A549 (cell line): ENCODE measurements at regions not wholly inside any gene's neighbourhood (a gene's known extent, or its start where the extent isn't known, plus 50 kb on each side); places are given as distances from the start of the nearest gene placed in this dataset.

Experiments
- ATAC-seq, 2 experiments: fragments of 200-7000 bp in 1 of 2; fragments of >200 bp in 1 of 2; cut with Nextera tagmentation in 1 of 2; cut with Tn5 transposase in 1 of 2; 3 replicates each; pipeline versions ENCODE4 v1.8.0 to v1.9.1; 2018 to 2020; ENCODE audit warnings: mild to moderate bottlenecking in 1 of 2, moderate library complexity in 1 of 2
- CTCF ChIA-PET: fragments of 300-600 bp; sonication (Branson Sonifier 250); formaldehyde crosslinking; extraction: SDS; loops from one replicate; lab custom pipeline; 2021; ENCODE audit warnings: antibody characterized with exemption, inconsistent platforms; lab: Yijun Ruan, JAX
- POLR2A ChIA-PET: fragments of 350-600 bp; formaldehyde crosslinking; extraction: SDS; loops from one replicate; lab custom pipeline; 2021; ENCODE audit warnings: antibody characterized with exemption, inconsistent platforms; lab: Yijun Ruan, JAX
- DNase-seq, 2 experiments: peaks; one replicate each; pipeline versions ENCODE4 v3.0.0 to v3.0.0-alpha.2; 2011 to 2016; ENCODE audit warnings: low read depth in 1 of 2, low spot score in 1 of 2
- FAIRE-seq: peaks from 2 replicates; lab custom pipeline; 2011; peaks lifted over from hg19 to GRCh38; lab: Jason Lieb, UNC
- H3K27ac ChIP-seq, 2 experiments: fragments of >200 bp; sonication (Bioruptor Twin); formaldehyde crosslinking; 3 replicates each; pipeline ENCODE4 v1.5.1; 2016 to 2017
- H3K4me1 ChIP-seq: fragments of >200 bp; sonication (Bioruptor Twin); formaldehyde crosslinking; 3 replicates; pipeline ENCODE4 v1.6.1; 2016
- H3K4me2 ChIP-seq: fragments of >200 bp; sonication (Bioruptor Twin); formaldehyde crosslinking; 3 replicates; pipeline ENCODE4 v1.6.1; 2016
- H3K4me3 ChIP-seq: fragments of >200 bp; sonication (Bioruptor Twin); formaldehyde crosslinking; 3 replicates; pipeline ENCODE4 v1.5.1; 2016
- H3K9me3 ChIP-seq: fragments of >200 bp; sonication (Bioruptor Twin); formaldehyde crosslinking; 3 replicates; pipeline ENCODE4 v1.6.1; 2016
- BHLHE40 ChIP-seq: IDR thresholded peaks from 2 replicates; pipeline ENCODE4 v1.6.1; 2012; ENCODE audit warnings: low read depth, low read length, inconsistent platforms
- CBX2 ChIP-seq: fragments of 200-600 bp; sonication (generic); IDR thresholded peaks from 2 replicates; pipeline ENCODE4 v1.6.1; 2016; ENCODE audit warnings: low read depth, mild to moderate bottlenecking, borderline replicate concordance
- CBX8 ChIP-seq: fragments of 200-600 bp; sonication (generic); IDR thresholded peaks from 2 replicates; pipeline ENCODE4 v1.6.1; 2016
- CHD2 ChIP-seq: fragments of 150-350 bp; IDR thresholded peaks from 2 replicates; pipeline ENCODE4 v1.6.1; 2014; ENCODE audit warnings: low read length; ENCODE audit not compliant: partially characterized antibody
- FOSB ChIP-seq: fragments of 250-450 bp; sonication (Bioruptor Pico); IDR thresholded peaks from 2 replicates; pipeline ENCODE4 v1.5.0; 2020; ENCODE audit warnings: mild to moderate bottlenecking, moderate library complexity
- HDAC2 ChIP-seq: fragments of 200-600 bp; sonication (generic); IDR thresholded peaks from 2 replicates; pipeline ENCODE4 v1.6.1; 2016
- HEYL ChIP-seq: fragments of 250-450 bp; sonication (Bioruptor Pico); IDR thresholded peaks from 2 replicates; pipeline ENCODE4 v1.8.0; 2021; ENCODE audit warnings: mild to moderate bottlenecking, moderate library complexity
- HOXB13 ChIP-seq: fragments of 250-450 bp; sonication (Bioruptor Pico); IDR thresholded peaks from 2 replicates; pipeline ENCODE4 v1.5.0; 2020; ENCODE audit warnings: low read depth, mild to moderate bottlenecking, moderate library complexity
- HOXB5 ChIP-seq: fragments of 250-450 bp; sonication (Bioruptor Pico); IDR thresholded peaks from 2 replicates; pipeline ENCODE4 v1.5.0; 2020; ENCODE audit warnings: mild to moderate bottlenecking, moderate library complexity
- JUN ChIP-seq, 2 experiments: fragments of >200 bp; sonication (Bioruptor Twin); formaldehyde crosslinking; IDR thresholded peaks; 2 replicates in 1 of 2; 3 replicates in 1 of 2; pipeline ENCODE4 v1.6.1; 2016 to 2017
- JUNB ChIP-seq: fragments of >200 bp; sonication (Bioruptor Twin); formaldehyde crosslinking; IDR thresholded peaks from 2 replicates; pipeline ENCODE4 v1.6.1; 2016
- KDM1A ChIP-seq: fragments of 200-600 bp; sonication (generic); IDR thresholded peaks from 2 replicates; pipeline ENCODE4 v1.6.1; 2016; ENCODE audit warnings: low read depth, mild to moderate bottlenecking
- KDM5A ChIP-seq: fragments of 200-600 bp; sonication (generic); IDR thresholded peaks from 2 replicates; pipeline ENCODE4 v1.6.1; 2016; ENCODE audit warnings: antibody characterized with exemption, mild to moderate bottlenecking
- MAZ ChIP-seq: fragments of 150-350 bp; IDR thresholded peaks from 2 replicates; pipeline ENCODE4 v1.6.1; 2014; ENCODE audit warnings: antibody characterized with exemption, low read depth, low read length, borderline replicate concordance
- MYC ChIP-seq: IDR thresholded peaks from 2 replicates; pipeline ENCODE4 v1.6.1; 2012; ENCODE audit warnings: mild to moderate bottlenecking, inconsistent platforms, low read length, improper control_type of control experiment, borderline replicate concordance
- NFE2L2 ChIP-seq: fragments of 150-350 bp; conservative IDR thresholded peaks from 2 replicates; pipeline ENCODE4 v1.6.1; 2014; ENCODE audit warnings: low read length
- PHF8 ChIP-seq: fragments of 200-600 bp; sonication (generic); IDR thresholded peaks from 2 replicates; pipeline ENCODE4 v1.6.1; 2016; ENCODE audit warnings: low read depth, mild to moderate bottlenecking, antibody characterized with exemption, moderate library complexity, borderline replicate concordance
- POLR2A ChIP-seq: IDR thresholded peaks from 2 replicates; pipeline ENCODE4 v1.6.1; 2012; ENCODE audit warnings: mild to moderate bottlenecking, low read length
- POLR2AphosphoS2 ChIP-seq: conservative IDR thresholded peaks from 2 replicates; pipeline ENCODE4 v1.6.1; 2012; ENCODE audit warnings: low read length, improper control_type of control experiment, inconsistent platforms
- RAD21 ChIP-seq, 2 experiments: fragments of >200 bp in 1 of 2; sonication (Bioruptor Twin) in 1 of 2; formaldehyde crosslinking in 1 of 2; IDR thresholded peaks in 1 of 2; conservative IDR thresholded peaks in 1 of 2; 2 replicates in 1 of 2; 3 replicates in 1 of 2; pipeline ENCODE4 v1.6.1; 2012 to 2018; ENCODE audit warnings: inconsistent platforms in 1 of 2
- SREBF2 ChIP-seq: fragments of 450-650 bp; IDR thresholded peaks from 2 replicates; pipeline ENCODE4 v1.6.1; 2014; ENCODE audit warnings: mild to moderate bottlenecking, moderate library complexity
- TFCP2L1 ChIP-seq: fragments of 250-450 bp; sonication (Bioruptor Pico); IDR thresholded peaks from 2 replicates; pipeline ENCODE4 v1.5.0; 2021; ENCODE audit warnings: mild to moderate bottlenecking
- ZNF302 ChIP-seq: fragments of 250-450 bp; sonication (Bioruptor Pico); IDR thresholded peaks from 2 replicates; pipeline ENCODE4 v1.9.0; 2021; ENCODE audit warnings: inconsistent platforms, mild to moderate bottlenecking, moderate library complexity
- ZSCAN20 ChIP-seq: fragments of 250-450 bp; sonication (Bioruptor Pico); IDR thresholded peaks from 2 replicates; pipeline ENCODE4 v1.8.0; 2022; ENCODE audit warnings: mild to moderate bottlenecking, moderate library complexity
- WGBS: methylation state at CpG from one replicate; pipeline ENCODE4 v1.1.6; 2017; ENCODE audit errors: missing lambda C conversion rate; 5-methylcytosine and 5-hydroxymethylcytosine counted together
- TF ChIP-seq, protein P1 (sequence below): IDR thresholded peaks from 2 replicates; pipeline ENCODE4 v1.6.1; 2012
- TF ChIP-seq, protein P2 (sequence below): IDR thresholded peaks from 2 replicates; pipeline ENCODE4 v1.6.1; 2012; ENCODE audit warnings: low read depth, borderline replicate concordance
- TF ChIP-seq, protein P3 (sequence below): fragments of 450-650 bp; IDR thresholded peaks from 2 replicates; pipeline ENCODE4 v1.6.1; 2014; ENCODE audit warnings: antibody characterized with exemption
- TF ChIP-seq, protein P4 (sequence below): fragments of 250-450 bp; sonication (Bioruptor Pico); IDR thresholded peaks from 2 replicates; pipeline ENCODE4 v1.5.0; 2020; ENCODE audit warnings: low read depth, mild to moderate bottlenecking, moderate library complexity
- TF ChIP-seq, protein P5 (sequence below): IDR thresholded peaks from 2 replicates; pipeline ENCODE4 v1.6.1; 2012

DNA sequence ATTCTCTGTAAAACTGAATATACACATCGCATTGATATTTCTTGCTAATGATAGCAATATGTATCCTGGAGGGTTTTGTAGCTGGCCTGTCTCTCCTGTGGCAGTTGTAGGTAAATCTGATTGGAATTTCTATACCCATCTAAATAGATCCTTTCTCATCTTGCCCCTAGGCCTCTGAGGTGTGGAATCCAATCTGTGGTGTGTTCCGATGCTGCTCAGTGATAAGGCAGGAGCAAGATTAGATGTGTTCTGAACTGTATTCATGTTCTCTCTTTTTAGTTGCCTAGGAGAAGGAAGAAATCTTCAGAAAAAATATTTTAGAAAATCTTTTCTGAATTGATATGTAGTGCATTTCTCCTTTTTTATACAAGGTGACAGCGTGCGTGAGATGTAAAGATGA is 507.5 kb downstream of the NR2F1-AS1 start (continued):
- TF ChIP-seq, protein P1, sequence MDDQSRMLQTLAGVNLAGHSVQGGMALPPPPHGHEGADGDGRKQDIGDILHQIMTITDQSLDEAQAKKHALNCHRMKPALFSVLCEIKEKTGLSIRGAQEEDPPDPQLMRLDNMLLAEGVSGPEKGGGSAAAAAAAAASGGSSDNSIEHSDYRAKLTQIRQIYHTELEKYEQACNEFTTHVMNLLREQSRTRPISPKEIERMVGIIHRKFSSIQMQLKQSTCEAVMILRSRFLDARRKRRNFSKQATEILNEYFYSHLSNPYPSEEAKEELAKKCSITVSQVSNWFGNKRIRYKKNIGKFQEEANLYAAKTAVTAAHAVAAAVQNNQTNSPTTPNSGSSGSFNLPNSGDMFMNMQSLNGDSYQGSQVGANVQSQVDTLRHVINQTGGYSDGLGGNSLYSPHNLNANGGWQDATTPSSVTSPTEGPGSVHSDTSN: no peak
- TF ChIP-seq CBX8: no peak
- no peak for TF ChIP-seq CHD2
- no peak for TF ChIP-seq KDM1A
- no peak for TF ChIP-seq NFE2L2
- TF ChIP-seq HEYL (CRISPR knock-in tag): no peak
- no peak for TF ChIP-seq HOXB13 (CRISPR knock-in tag)
- no peak for TF ChIP-seq TFCP2L1 (CRISPR knock-in tag)
- TF ChIP-seq SREBF2: no peak
- TF ChIP-seq MAZ: no peak
- TF ChIP-seq, all 56 proteins: peak for 0

DNA sequence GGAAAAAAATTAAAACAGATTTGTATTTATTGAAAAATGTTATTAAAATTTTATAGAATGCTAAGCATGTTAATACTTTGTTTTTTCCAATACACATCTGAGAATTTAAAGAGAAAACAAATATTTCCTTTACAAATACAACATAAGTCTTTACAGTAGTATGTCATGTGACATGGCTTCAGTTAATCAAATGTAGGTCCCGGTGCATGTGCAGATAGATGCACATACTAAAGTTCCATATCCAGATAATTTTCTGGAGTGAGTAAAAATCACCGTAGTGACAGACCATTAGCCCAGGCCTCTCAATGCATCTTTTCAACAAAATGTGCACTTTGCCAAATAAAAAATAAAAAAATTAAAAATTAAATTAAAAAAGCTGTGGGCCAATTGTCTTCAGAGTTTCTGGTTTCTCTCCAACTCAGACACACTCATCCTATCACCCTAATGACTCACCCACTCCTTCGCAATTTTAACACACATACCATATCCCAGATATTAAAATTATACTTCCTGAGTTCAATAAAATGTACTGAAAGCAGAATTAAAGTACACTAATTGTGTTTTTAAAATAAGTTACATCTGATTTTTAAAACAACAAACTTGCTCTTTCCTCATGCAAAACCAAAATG is 508.1 kb downstream of the NR2F1-AS1 start:
- 82% methylated on average over 3 of the region's 3 CpGs for WGBS
- POLR2A ChIA-PET: no interaction called here

DNA sequence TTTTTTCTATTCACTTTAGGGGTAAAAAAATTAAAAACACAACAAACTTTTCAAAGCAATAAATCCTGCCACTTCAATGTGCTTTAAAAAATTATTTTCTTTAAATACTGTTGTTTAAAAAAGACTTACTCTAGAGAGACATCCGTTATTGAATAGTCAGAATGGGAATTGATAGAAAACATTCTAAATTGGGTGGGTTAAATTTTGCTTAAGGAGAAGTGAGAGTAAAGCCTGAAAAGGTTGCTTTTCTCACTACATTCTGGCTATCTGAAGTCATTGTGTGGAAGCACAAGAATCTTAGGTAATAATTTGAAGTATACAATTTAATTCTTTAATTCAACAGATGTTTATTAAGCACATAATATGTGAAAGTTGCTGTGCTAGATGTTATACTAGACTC is 509.3 kb downstream of the NR2F1-AS1 start:
- no peak overlapping the region for H3K4me3 ChIP-seq
- ATAC-seq (no peak), DNase-seq (no peak), FAIRE-seq (no peak)
- CTCF ChIA-PET: no interaction called here
- H3K4me2 ChIP-seq: no peak overlapping the region
- H3K27ac ChIP-seq: no peak overlapping the region
- no peaks in the 10 kb centered on the region for H3K9me3 ChIP-seq
- POLR2A ChIA-PET: no interaction called here
- 84% methylated on average over 1 of the region's 1 CpG for WGBS
- H3K4me1 ChIP-seq: 0 out of 3 replicates have a peak, but pooled peaks cover 5% of the 10 kb centered on the region
- TF ChIP-seq KDM5A: no peak
- TF ChIP-seq BHLHE40: no peak
- TF ChIP-seq POLR2AphosphoS2: no peak
- no peak for TF ChIP-seq CBX8
- TF ChIP-seq, protein P2, sequence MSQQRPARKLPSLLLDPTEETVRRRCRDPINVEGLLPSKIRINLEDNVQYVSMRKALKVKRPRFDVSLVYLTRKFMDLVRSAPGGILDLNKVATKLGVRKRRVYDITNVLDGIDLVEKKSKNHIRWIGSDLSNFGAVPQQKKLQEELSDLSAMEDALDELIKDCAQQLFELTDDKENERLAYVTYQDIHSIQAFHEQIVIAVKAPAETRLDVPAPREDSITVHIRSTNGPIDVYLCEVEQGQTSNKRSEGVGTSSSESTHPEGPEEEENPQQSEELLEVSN: no peak
- no peak for TF ChIP-seq HDAC2
- TF ChIP-seq ZNF302 (CRISPR knock-in tag): no peak
- no peak for TF ChIP-seq KDM1A

More for the DNA sequence above, 508.1 kb downstream of the NR2F1-AS1 start:
- Histone ChIP-seq H3K4me2 (no peak overlapping the region), H3K9me3 (no peaks in the 10 kb centered on the region), H3K27ac (peak overlapping the region in 1 of 2 experiments; percentile 51; a peak in 2 of 6 replicates), H3K4me1 (peaks cover 12% of the 10 kb centered on the region), H3K4me3 (no peak overlapping the region)
- CTCF ChIA-PET: no interaction called here
- TF ChIP-seq, protein P3, sequence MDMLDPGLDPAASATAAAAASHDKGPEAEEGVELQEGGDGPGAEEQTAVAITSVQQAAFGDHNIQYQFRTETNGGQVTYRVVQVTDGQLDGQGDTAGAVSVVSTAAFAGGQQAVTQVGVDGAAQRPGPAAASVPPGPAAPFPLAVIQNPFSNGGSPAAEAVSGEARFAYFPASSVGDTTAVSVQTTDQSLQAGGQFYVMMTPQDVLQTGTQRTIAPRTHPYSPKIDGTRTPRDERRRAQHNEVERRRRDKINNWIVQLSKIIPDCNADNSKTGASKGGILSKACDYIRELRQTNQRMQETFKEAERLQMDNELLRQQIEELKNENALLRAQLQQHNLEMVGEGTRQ: no peak
- TF ChIP-seq MYC: no peak
- TF ChIP-seq TFCP2L1 (CRISPR knock-in tag): no peak
- ATAC-seq (no peak), DNase-seq (no peak), FAIRE-seq (no peak)

DNA sequence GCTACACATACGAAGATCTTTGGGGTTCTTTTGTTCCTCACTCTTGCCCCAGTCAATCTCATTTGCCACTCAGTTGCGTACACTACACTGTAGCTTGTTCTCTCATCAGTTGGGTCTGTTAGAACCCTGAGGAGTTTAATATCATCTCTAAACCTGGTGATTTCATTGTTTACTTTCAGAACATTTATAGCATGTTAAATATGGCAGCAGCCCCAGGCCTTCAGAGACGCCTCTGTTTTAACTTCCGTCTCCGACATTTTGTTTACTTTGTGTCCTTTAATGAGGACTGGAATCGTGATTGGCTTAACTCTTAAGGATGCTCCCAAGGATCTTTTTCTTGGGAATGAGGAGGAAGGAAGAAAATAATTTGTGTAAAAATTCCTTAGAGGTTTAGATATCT is 510.1 kb downstream of the NR2F1-AS1 start:
- Histone ChIP-seq H3K4me2 (no peak overlapping the region), H3K9me3 (no peaks in the 10 kb centered on the region), H3K27ac (no peak overlapping the region), H3K4me3 (no peak overlapping the region), H3K4me1 (0 out of 3 replicates have a peak, but pooled peaks cover 5% of the 10 kb centered on the region)
- 89% methylated on average over 6 of the region's 6 CpGs for WGBS
- no peak for DNase-seq
- ChIA-PET CTCF (no interaction called here), POLR2A (no interaction called here)
- FAIRE-seq: no peak
- ATAC-seq: no peak
- TF ChIP-seq FOSB (CRISPR knock-in tag) (no peak), PHF8 (no peak), HOXB5 (CRISPR knock-in tag) (no peak), NFE2L2 (no peak), RAD21 (conservative IDR thresholded peaks at IDR 0.05 in 1 of 2, IDR thresholded peaks at IDR 0.05 in 1 of 2) (no peak), ZSCAN20 (CRISPR knock-in tag) (no peak), CBX2 (no peak), TFCP2L1 (CRISPR knock-in tag) (no peak), HEYL (CRISPR knock-in tag) (no peak), JUN (IDR thresholded peaks at IDR 0.05) (no peak), JUNB (no peak), POLR2A (no peak)
- TF ChIP-seq, protein P4, sequence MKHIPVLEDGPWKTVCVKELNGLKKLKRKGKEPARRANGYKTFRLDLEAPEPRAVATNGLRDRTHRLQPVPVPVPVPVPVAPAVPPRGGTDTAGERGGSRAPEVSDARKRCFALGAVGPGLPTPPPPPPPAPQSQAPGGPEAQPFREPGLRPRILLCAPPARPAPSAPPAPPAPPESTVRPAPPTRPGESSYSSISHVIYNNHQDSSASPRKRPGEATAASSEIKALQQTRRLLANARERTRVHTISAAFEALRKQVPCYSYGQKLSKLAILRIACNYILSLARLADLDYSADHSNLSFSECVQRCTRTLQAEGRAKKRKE: no peak
- TF ChIP-seq, protein P5, sequence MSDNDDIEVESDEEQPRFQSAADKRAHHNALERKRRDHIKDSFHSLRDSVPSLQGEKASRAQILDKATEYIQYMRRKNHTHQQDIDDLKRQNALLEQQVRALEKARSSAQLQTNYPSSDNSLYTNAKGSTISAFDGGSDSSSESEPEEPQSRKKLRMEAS: no peak
- TF ChIP-seq, protein P3: no peak
